Common myeloid progenitor, CD34-positive (primary cell): ENCODE measurements at regions not wholly inside any gene's neighbourhood (a gene's known extent, or its start where the extent isn't known, plus 50 kb on each side); places are given as distances from the start of the nearest gene placed in this dataset.

Experiments
- CTCF ChIA-PET: fragments of 350-600 bp; sonication (Branson Sonifier 250); formaldehyde crosslinking; loops from one replicate; lab custom pipeline; 2021; ENCODE audit warnings: antibody characterized with exemption; lab: Charles Lee
- POLR2A ChIA-PET: fragments of 350-600 bp; sonication (Branson Sonifier 250); formaldehyde crosslinking; loops from one replicate; lab custom pipeline; 2021; ENCODE audit warnings: antibody characterized with exemption; lab: Charles Lee
- DNase-seq, 3 donors: peaks; one replicate each; pipeline versions ENCODE4 v3.0.0 to v3.0.0-alpha.2; 2013
- H3K27ac ChIP-seq, 2 experiments: 1 replicate in 1 of 2; 2 replicates in 1 of 2; pipeline ENCODE4 v1.7.0; 2013; ENCODE audit warnings: inconsistent platforms in 2 of 2, low read length in 2 of 2, mild to moderate bottlenecking in 2 of 2, low read depth in 1 of 2, moderate library complexity in 1 of 2; ENCODE audit not compliant: severe bottlenecking in 2 of 2, insufficient read depth in 1 of 2, poor library complexity in 1 of 2
- H3K27me3 ChIP-seq, 5 experiments: replicated peaks in 2 of 5; 1 replicate in 3 of 5; 2 replicates in 2 of 5; pipeline versions ENCODE4 v1.6.1 to v1.7.0; 2013; ENCODE audit warnings: low read length in 4 of 5, mild to moderate bottlenecking in 2 of 5, moderate library complexity in 2 of 5, inconsistent platforms in 1 of 5; ENCODE audit not compliant: insufficient read depth in 5 of 5, control insufficient read depth in 4 of 5
- H3K36me3 ChIP-seq, 4 experiments: 1 replicate in 2 of 4; 2 replicates in 2 of 4; pipeline versions ENCODE4 v1.6.1 to v1.7.0; 2013; ENCODE audit warnings: low read length in 3 of 4, control low read depth in 1 of 4, mild to moderate bottlenecking in 1 of 4; ENCODE audit not compliant: control insufficient read depth in 4 of 4, insufficient read depth in 4 of 4
- H3K4me1 ChIP-seq, 4 experiments: 1 replicate in 3 of 4; 2 replicates in 1 of 4; pipeline versions ENCODE4 v1.6.1 to v1.7.1; 2013; ENCODE audit warnings: low read length in 3 of 4, mild to moderate bottlenecking in 3 of 4, control low read depth in 1 of 4, inconsistent platforms in 1 of 4, moderate library complexity in 1 of 4; ENCODE audit not compliant: control insufficient read depth in 4 of 4, insufficient read depth in 4 of 4; ENCODE audit errors: control extremely low read depth in 1 of 4
- H3K4me3 ChIP-seq, 7 experiments: 1 replicate in 4 of 7; 2 replicates in 3 of 7; pipeline versions ENCODE4 v1.5.1 to v1.7.0; 2013; ENCODE audit warnings: mild to moderate bottlenecking in 7 of 7, low read length in 6 of 7, moderate library complexity in 6 of 7, inconsistent platforms in 2 of 7, low read depth in 2 of 7, control low read depth in 1 of 7; ENCODE audit not compliant: insufficient read depth in 4 of 7, control insufficient read depth in 1 of 7; ENCODE audit errors: extremely low read depth in 1 of 7
- H3K9me3 ChIP-seq, 5 experiments: 1 replicate in 4 of 5; 2 replicates in 1 of 5; pipeline versions ENCODE4 v1.6.1 to v1.7.1; 2013; ENCODE audit warnings: low read length in 4 of 5, mild to moderate bottlenecking in 2 of 5, inconsistent platforms in 1 of 5, low read depth in 1 of 5, moderate library complexity in 1 of 5; ENCODE audit not compliant: control insufficient read depth in 4 of 5, insufficient read depth in 2 of 5; ENCODE audit errors: control extremely low read depth in 1 of 5
- WGBS: methylation state at CpG from one replicate; pipeline ENCODE4 v1.1.5; 2013; ENCODE audit not compliant: insufficient coverage; 5-methylcytosine and 5-hydroxymethylcytosine counted together

DNA sequence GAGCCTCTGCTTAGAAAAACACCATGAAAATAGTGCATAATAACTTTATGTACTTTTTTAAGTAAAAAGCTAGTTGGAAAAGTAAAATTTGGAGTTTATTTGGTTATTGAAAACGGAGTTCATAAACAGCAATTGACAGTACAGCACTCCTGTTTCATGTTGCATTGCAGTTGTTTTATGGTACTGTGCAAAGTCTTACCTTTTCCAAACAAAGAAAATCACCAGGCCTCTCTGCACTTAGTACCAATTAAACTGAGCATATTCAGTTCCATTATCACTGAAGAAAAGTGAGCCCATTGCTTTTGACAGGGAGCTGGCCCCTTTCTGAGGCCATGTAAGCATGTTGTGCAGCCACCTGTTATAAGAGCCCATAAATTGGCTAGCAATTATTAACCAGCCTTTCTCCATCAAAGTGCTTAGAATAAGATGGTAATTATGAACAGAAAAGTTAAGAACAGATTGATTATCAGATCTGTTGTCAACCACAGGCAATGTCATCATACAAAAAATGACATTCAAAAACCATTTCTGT is 376.6 kb upstream of the EMCN start:
- no CpG with 5 or more reads among the region's 1 CpG for WGBS
- Histone ChIP-seq H3K36me3 (no peaks in the 10 kb centered on the region), H3K4me3 (no peak overlapping the region), H3K9me3 (peaks cover 0 to 10% (median 0%) of the 10 kb centered on the region in 5 experiments), H3K4me1 (peaks cover 0 to 7% (median 2%) of the 10 kb centered on the region in 4 experiments), H3K27me3 (no peaks in the 10 kb centered on the region), H3K27ac (no peak overlapping the region)
- DNase-seq = no peak
- CTCF ChIA-PET = no interaction called here
- POLR2A ChIA-PET = no interaction called here

DNA sequence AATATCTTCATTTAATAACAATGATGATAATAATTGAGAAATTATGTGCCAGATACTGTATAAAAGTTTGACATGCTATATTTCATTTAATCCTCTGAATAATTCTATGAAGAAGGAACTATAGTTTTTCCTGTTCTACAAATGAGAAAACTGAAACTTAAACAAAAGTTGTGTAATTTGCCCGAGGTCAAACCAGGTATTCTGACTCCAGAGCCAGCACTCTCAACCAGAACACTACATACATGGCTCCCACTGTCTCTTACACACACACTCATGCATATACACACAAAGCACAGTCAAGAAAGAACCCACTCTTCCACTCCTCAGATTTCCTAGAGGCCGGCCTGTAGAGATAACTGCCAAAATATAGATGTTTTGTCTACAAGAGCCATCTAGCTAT is 374.0 kb upstream of the EMCN start:
- H3K4me3 ChIP-seq = no peak overlapping the region
- DNase-seq = no peak
- peaks cover 0 to 10% (median 3%) of the 10 kb centered on the region in 5 experiments for H3K9me3 ChIP-seq
- H3K27ac ChIP-seq = no peak overlapping the region
- no peaks in the 10 kb centered on the region for H3K36me3 ChIP-seq
- H3K4me1 ChIP-seq = peaks cover 0 to 7% (median 2%) of the 10 kb centered on the region in 4 experiments
- ChIA-PET POLR2A (no interaction called here), CTCF (no interaction called here)
- 100% methylated on average over 1 of the region's 2 CpGs for WGBS
- H3K27me3 ChIP-seq = no peaks in the 10 kb centered on the region

DNA sequence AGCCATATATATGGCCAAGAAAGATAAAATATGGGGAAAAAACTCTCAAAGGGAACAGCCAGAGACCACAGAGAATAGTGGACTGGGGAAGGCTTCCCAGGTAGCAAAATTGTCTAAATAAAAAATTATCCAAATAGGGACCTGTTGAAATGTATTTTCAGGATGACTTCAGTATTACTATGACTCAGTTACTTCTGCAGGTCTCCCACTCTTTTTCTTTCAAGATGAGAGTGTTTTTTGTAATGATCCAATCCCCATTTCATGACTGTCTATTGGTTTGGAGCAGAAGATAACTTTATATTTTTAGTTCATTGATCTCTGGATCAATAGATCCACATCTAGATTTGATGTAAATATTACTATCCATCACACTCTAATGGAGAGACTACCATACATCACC is 372.1 kb upstream of the EMCN start:
- no peak for DNase-seq
- no peaks in the 10 kb centered on the region for H3K36me3 ChIP-seq
- ChIA-PET CTCF (no interaction called here), POLR2A (no interaction called here)
- H3K9me3 ChIP-seq = peaks cover 0 to 14% (median 3%) of the 10 kb centered on the region in 5 experiments
- no peaks in the 10 kb centered on the region for H3K4me1 ChIP-seq
- no peak overlapping the region for H3K27ac ChIP-seq
- H3K4me3 ChIP-seq = no peak overlapping the region
- H3K27me3 ChIP-seq = no peaks in the 10 kb centered on the region

DNA sequence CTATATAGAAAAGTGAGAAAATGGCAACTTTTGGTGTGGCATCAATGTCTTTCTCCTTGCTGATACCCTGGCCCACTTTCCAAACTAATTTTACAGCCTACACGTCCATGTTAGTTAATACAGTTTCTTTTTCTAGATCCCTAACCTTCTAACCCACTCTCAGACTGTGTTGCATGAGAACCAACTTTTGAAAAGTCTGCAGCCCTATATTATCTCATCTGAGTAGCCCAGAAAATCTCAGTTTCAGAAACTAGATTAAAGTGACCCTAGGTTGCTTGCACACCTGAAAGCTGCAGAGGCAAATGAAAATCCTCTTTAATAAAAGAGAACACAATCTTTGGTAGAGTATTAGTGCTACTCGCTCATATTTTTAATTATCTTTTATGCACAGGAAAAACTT is 371.6 kb upstream of the EMCN start:
- WGBS = 80% methylated on average over 1 of the region's 2 CpGs
- H3K4me1 ChIP-seq = no peaks in the 10 kb centered on the region
- H3K4me3 ChIP-seq = no peak overlapping the region
- POLR2A ChIA-PET = no interaction called here
- no peaks in the 10 kb centered on the region for H3K36me3 ChIP-seq
- no peaks in the 10 kb centered on the region for H3K27me3 ChIP-seq
- no peak for DNase-seq
- H3K27ac ChIP-seq = no peak overlapping the region
- CTCF ChIA-PET = no interaction called here
- peaks cover 0 to 14% (median 3%) of the 10 kb centered on the region in 5 experiments for H3K9me3 ChIP-seq

DNA sequence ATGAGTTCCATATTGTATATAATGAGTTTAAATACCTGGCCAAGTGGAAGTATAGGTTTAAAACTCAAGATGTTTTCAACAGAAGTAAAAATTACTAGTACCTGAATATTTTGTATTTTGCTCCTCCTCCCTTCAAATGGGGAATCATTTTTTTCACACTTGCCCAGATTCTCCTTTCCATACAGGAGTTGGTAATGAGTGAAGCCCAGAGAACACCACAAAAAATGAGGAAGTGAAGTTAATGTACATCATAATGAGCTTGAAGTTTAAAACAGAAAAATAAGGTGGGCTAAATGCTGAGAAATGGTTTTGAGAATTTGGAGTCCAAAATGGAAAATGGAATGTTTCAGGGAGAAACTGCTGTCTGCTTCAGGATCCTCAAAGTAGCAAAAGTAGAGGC is 364.8 kb upstream of the EMCN start:
- DNase-seq = peak in 2 of 3 donors; percentile 20 to 37
- CTCF ChIA-PET = interaction anchor here (1.2 kb wide), 1 partner anchor 11 kb away, joined by 3 read pairs; no protein-coding TSS in a partner anchor
- peaks cover 0 to 4% (median 3%) of the 10 kb centered on the region in 5 experiments for H3K9me3 ChIP-seq
- H3K4me3 ChIP-seq = no peak overlapping the region
- no peaks in the 10 kb centered on the region for H3K27me3 ChIP-seq
- no peak overlapping the region for H3K27ac ChIP-seq
- no peaks in the 10 kb centered on the region for H3K4me1 ChIP-seq
- H3K36me3 ChIP-seq = no peaks in the 10 kb centered on the region
- POLR2A ChIA-PET = no interaction called here

DNA sequence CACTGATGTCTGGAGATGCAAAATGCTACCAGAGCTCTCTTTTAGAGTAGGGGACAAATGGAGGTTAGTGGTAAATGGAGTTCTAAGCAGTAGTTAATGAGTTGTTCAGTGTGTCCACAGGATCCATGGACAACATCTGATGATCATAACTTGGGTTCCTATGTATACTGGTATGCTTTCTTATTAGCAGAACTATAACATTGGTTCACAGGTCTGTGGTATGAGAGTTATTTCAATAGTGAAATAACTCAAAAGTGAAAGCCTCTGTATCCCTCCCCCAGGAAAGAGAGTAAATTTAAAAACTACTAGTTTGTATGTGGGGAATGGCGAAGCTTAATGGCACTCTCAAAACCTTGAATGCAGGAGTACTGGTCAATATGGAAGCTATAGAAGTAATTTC is 363.5 kb upstream of the EMCN start:
- H3K27me3 ChIP-seq = no peaks in the 10 kb centered on the region
- H3K9me3 ChIP-seq = peaks cover 0 to 4% (median 0%) of the 10 kb centered on the region in 5 experiments
- ChIA-PET POLR2A (no interaction called here), CTCF (no interaction called here)
- no peak overlapping the region for H3K4me3 ChIP-seq
- 100% methylated on average over 1 of the region's 1 CpG for WGBS
- H3K27ac ChIP-seq = no peak overlapping the region
- no peaks in the 10 kb centered on the region for H3K36me3 ChIP-seq
- DNase-seq = no peak
- H3K4me1 ChIP-seq = peaks cover 0 to 5% (median 0%) of the 10 kb centered on the region in 4 experiments

DNA sequence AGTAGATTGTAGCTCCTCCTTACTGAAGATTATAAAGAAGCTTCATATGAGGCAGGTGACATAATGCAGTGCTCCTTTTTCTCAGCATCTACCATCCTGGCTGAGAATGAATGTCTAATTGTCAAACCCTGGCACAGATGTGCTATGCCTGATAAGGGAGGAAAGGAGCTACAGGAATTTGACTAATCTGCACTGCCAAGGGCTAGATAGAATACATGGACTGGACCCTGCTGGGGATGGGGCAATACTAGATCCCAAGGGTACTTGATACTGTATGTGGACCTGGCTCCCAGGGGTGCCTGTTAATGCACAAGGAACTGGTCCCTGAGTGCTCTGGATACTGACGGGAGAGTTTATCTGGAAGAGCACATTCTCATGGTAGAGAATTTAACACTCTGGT is 362.2 kb upstream of the EMCN start:
- H3K27ac ChIP-seq = no peak overlapping the region
- peaks cover 0 to 8% (median 0%) of the 10 kb centered on the region in 4 experiments for H3K4me1 ChIP-seq
- DNase-seq = peak in 2 of 3 donors; percentile 12 to 37
- CTCF ChIA-PET = no interaction called here
- no peaks in the 10 kb centered on the region for H3K27me3 ChIP-seq
- WGBS = 86% methylated on average over 1 of the region's 1 CpG
- peaks cover 0 to under 1% (median 0%) of the 10 kb centered on the region in 5 experiments for H3K9me3 ChIP-seq
- POLR2A ChIA-PET = interaction anchor here (0.6 kb wide), 1 partner anchor 383 kb away, joined by 5 read pairs; no protein-coding TSS in a partner anchor
- no peak overlapping the region for H3K4me3 ChIP-seq
- H3K36me3 ChIP-seq = no peaks in the 10 kb centered on the region
